MM.1S (cell line): ENCODE measurements at regions not wholly inside any gene's neighbourhood (a gene's known extent, or its start where the extent isn't known, plus 50 kb on each side); places are given as distances from the start of the nearest gene placed in this dataset.

ENCODE experiments used
- EZH2 ChIP-seq: fragments of 300-600 bp; sonication (generic); optimal IDR thresholded peaks from 2 replicates; pipeline ENCODE3; 2017; ENCODE audit warnings: low read depth, mild to moderate bottlenecking, antibody characterized with exemption, low read length, mixed read lengths
- EZH2phosphoT487 ChIP-seq: fragments of 300-600 bp; sonication (generic); IDR thresholded peaks from 2 replicates; pipeline ENCODE4 v1.6.1; 2018; ENCODE audit warnings: antibody characterized with exemption, low read length
- TF ChIP-seq, protein P1 (sequence below): fragments of 300-600 bp; sonication (generic); IDR thresholded peaks from 2 replicates; pipeline ENCODE4 v1.5.1; 2016; ENCODE audit warnings: antibody characterized with exemption, low read length, mixed read lengths

DNA sequence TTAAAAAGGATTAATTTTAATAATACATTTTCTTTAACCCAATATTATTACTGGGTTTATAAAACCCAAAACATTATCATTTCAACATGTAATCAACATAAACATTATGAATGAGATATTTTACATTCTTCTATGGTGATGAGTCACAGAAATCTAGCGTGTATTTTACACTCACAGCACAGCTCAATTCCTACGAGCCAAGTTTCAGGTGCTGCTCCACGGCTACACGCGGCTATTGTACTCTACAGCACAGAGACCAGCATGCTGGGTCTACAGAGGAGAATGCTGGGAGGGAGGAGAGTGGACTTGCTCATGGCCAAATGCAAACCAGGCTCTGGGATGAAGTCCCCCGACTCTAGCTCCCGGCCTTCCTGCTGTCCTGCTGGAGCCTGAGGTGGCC, 72.0 kb upstream of the LMO1 start:
- TF ChIP-seq, protein P1, sequence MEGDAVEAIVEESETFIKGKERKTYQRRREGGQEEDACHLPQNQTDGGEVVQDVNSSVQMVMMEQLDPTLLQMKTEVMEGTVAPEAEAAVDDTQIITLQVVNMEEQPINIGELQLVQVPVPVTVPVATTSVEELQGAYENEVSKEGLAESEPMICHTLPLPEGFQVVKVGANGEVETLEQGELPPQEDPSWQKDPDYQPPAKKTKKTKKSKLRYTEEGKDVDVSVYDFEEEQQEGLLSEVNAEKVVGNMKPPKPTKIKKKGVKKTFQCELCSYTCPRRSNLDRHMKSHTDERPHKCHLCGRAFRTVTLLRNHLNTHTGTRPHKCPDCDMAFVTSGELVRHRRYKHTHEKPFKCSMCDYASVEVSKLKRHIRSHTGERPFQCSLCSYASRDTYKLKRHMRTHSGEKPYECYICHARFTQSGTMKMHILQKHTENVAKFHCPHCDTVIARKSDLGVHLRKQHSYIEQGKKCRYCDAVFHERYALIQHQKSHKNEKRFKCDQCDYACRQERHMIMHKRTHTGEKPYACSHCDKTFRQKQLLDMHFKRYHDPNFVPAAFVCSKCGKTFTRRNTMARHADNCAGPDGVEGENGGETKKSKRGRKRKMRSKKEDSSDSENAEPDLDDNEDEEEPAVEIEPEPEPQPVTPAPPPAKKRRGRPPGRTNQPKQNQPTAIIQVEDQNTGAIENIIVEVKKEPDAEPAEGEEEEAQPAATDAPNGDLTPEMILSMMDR: no peak
- TF ChIP-seq EZH2phosphoT487: no peak
- TF ChIP-seq EZH2: no peak
